ENCODE measurements at regions not wholly inside any gene's neighbourhood (a gene's known extent, or its start where the extent isn't known, plus 50 kb on each side); places are given as distances from the start of the nearest gene placed in this dataset.

DNA sequence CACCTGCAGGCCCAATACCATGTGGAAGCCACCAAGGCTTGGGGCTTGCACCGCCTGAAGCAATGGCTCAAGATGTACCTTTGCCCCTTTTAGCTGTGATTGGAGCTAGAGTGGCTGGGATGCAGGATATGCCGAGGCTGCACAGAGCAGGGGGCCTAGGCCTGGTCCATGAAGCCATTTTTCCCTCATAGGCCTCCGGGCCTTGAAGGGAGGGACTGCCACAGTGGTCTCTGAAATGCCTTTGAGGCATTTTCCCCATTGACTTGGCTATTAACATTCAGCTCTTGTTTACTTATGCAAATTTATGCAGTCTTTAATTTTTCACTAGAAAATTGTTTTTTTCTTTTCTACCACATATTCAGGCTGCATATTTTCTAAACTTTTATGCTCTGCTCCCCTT lies 203.2 kb upstream of the HHIP start:
- no peaks in the 10 kb centered on the region for H3K36me3 ChIP-seq
- no peaks in the 10 kb centered on the region for H3K9me3 ChIP-seq
- no peaks in the 10 kb centered on the region for H3K4me1 ChIP-seq
- TF ChIP-seq, protein P1, sequence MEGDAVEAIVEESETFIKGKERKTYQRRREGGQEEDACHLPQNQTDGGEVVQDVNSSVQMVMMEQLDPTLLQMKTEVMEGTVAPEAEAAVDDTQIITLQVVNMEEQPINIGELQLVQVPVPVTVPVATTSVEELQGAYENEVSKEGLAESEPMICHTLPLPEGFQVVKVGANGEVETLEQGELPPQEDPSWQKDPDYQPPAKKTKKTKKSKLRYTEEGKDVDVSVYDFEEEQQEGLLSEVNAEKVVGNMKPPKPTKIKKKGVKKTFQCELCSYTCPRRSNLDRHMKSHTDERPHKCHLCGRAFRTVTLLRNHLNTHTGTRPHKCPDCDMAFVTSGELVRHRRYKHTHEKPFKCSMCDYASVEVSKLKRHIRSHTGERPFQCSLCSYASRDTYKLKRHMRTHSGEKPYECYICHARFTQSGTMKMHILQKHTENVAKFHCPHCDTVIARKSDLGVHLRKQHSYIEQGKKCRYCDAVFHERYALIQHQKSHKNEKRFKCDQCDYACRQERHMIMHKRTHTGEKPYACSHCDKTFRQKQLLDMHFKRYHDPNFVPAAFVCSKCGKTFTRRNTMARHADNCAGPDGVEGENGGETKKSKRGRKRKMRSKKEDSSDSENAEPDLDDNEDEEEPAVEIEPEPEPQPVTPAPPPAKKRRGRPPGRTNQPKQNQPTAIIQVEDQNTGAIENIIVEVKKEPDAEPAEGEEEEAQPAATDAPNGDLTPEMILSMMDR (IDR thresholded peaks at IDR 0.05), result no peak
- H3K4me3 ChIP-seq, result no peak overlapping the region
- no peaks in the 10 kb centered on the region for H3K27me3 ChIP-seq
- DNase-seq (ENCODE audit: low spot score in 2 of 2), result no peak
- intact Hi-C loops (cut with DNase I), result no loop called here
- no peak overlapping the region for H3K27ac ChIP-seq

DNA sequence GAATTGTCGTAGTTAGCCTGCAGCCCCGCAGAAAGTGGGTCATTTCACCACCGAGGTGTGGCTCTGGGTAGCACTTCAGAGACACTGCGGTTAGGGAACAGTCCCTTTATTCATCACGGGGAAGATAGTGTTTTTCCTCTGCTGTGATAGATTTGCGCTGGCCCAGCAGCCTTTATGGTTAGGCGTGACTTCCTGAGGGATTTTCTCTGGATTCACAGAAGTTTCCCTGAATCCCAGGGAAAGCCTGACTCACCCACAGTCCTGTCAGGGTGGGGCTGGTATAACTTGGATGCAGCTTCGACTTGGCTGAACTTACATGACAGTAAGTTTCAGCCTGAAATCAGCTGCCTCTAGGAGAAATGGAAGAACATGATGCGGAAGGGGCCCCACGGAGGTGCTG lies 196.3 kb upstream of the HHIP start:
- Histone ChIP-seq H3K27me3 (no peaks in the 10 kb centered on the region), H3K9me3 (no peaks in the 10 kb centered on the region), H3K4me1 (no peaks in the 10 kb centered on the region), H3K4me3 (no peak overlapping the region), H3K36me3 (no peaks in the 10 kb centered on the region), H3K27ac (no peak overlapping the region)
- intact Hi-C loops (cut with DNase I), result no loop called here
- no peak for DNase-seq (ENCODE audit: low spot score in 2 of 2)
- TF ChIP-seq, protein P1 (IDR thresholded peaks at IDR 0.05), result no peak

DNA sequence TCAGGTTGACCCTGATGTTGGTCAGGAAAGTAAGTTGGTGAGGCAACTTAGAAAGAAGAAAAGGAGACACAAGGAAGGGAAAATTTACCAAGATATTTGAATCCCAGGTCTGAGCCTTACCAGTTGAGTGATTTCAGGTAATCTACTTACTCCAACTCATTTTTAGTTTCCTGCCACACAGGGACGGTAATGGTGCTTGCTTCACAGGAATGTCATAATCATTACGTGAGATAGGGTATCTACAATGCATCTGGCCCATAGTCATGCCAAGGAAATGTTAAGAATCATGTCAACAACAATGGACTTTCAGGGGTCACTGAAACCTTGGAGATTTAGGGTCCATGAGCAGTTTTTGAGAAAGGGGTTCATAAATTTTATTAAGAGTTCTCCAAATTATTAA lies 195.4 kb upstream of the HHIP start:
- no peaks in the 10 kb centered on the region for H3K27me3 ChIP-seq
- intact Hi-C loops (cut with DNase I), result no loop called here
- H3K4me3 ChIP-seq, result no peak overlapping the region
- H3K4me1 ChIP-seq, result no peaks in the 10 kb centered on the region
- no peak for DNase-seq (ENCODE audit: low spot score in 2 of 2)
- no peak overlapping the region for H3K27ac ChIP-seq
- no peaks in the 10 kb centered on the region for H3K9me3 ChIP-seq
- TF ChIP-seq, protein P1 (IDR thresholded peaks at IDR 0.05), result no peak
- H3K36me3 ChIP-seq, result no peaks in the 10 kb centered on the region

DNA sequence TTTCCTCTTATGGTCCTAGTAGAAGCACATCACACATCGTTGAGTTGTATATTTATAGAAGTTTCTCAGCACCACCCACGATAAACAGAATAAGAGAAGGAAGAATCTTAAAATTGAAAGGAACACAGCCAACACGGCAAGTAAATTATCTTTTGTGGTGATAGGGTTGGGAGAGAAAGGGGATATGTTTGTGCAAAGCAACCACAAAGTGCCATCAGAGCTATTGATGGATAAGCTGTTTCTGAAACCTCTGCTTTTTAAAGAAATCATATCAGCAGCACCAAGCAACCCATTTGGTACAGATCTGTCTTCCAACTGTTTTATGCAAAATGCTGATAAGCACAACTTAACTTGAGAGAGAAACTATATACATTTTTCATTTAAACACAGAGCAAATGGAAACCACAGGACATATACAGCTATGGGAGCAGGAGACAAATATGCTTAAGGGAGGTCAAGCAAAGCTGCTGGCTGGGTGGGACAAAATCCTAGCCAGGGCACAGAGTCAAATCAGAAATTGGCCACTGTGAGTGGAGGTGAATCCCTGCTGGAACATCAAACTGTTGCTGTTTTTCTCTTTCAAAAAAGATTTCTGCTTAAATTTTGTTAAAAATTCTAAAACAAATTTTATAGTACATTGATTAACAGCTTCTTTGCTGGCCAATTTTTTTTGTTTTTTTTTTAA lies 194.0 kb upstream of the HHIP start:
- Histone ChIP-seq H3K27me3 (no peaks in the 10 kb centered on the region), H3K4me1 (no peaks in the 10 kb centered on the region), H3K9me3 (no peaks in the 10 kb centered on the region), H3K27ac (no peak overlapping the region), H3K36me3 (no peaks in the 10 kb centered on the region), H3K4me3 (no peak overlapping the region)
- TF ChIP-seq, protein P1 (IDR thresholded peaks at IDR 0.05), result no peak
- intact Hi-C loops (cut with DNase I), result no loop called here
- DNase-seq (ENCODE audit: low spot score in 2 of 2), result no peak

DNA sequence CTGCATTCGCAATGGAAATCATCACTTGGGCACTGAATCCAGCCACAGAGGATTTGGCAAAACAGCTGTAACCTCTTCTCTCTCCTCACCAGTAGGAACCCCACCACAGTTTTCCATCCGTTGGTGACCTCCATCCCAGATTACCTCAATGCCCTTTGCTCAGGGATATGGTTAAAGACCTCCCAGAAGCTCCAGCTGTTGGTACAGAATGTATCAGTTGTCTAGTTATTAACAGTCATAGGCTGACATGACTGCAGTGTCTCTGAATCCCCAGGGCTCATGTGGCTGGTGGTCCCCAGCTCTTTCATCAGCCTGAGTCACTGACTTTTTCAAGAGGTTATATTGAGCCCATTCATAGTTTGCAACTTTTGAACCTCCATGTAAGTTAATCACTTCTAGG lies 189.8 kb upstream of the HHIP start:
- H3K4me1 ChIP-seq, result no peaks in the 10 kb centered on the region
- TF ChIP-seq, protein P1 (IDR thresholded peaks at IDR 0.05), result no peak
- no peak for DNase-seq (ENCODE audit: low spot score in 2 of 2)
- H3K4me3 ChIP-seq, result no peak overlapping the region
- intact Hi-C loops (cut with DNase I), result no loop called here
- H3K36me3 ChIP-seq, result no peaks in the 10 kb centered on the region
- no peaks in the 10 kb centered on the region for H3K27me3 ChIP-seq
- no peak overlapping the region for H3K27ac ChIP-seq
- H3K9me3 ChIP-seq, result no peaks in the 10 kb centered on the region

DNA sequence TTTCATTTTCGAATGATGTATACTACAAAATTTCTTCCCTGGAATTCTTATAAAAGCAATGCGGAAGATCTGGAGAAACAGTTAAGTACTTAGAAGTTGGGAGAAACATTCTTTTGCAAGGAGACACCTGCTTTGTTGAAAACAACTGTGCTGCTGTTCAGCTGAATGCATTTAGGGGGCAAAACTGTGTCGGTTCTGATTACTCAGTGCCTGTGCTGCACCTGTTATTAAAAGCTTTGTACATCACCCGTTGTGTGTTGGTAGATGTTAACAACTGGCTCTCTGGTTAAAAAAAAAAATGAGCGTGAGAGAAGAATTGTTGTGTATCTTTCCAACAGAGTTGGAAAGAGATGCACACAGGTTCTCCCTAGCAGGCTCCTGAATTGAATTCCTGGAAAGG lies 184.1 kb upstream of the HHIP start:
- intact Hi-C loops (cut with DNase I), result no loop called here
- no peak overlapping the region for H3K27ac ChIP-seq

More for the DNA sequence above, 184.1 kb upstream of the HHIP start:
- no peaks in the 10 kb centered on the region for H3K27me3 ChIP-seq
- no peaks in the 10 kb centered on the region for H3K36me3 ChIP-seq
- H3K9me3 ChIP-seq, result no peaks in the 10 kb centered on the region
- no peaks in the 10 kb centered on the region for H3K4me1 ChIP-seq
- DNase-seq (ENCODE audit: low spot score in 2 of 2), result no peak
- H3K4me3 ChIP-seq, result no peak overlapping the region
- TF ChIP-seq, protein P1 (IDR thresholded peaks at IDR 0.05), result no peak
